CD1c-positive myeloid dendritic cell (primary cell): ENCODE measurements at regions not wholly inside any gene's neighbourhood (a gene's known extent, or its start where the extent isn't known, plus 50 kb on each side); places are given as distances from the start of the nearest gene placed in this dataset.

Experiments used
- DNase-seq: peaks from one replicate; pipeline ENCODE4 v3.0.0-alpha.2; 2016; ENCODE audit errors: extremely low spot score

- DNase-seq, result no peak
These were observed 119.0 kb downstream of the SUCNR1 start for GRCh38 chr3:151992326-151993041.

GRCh38 chr3:151995091-151995490 is 121.6 kb downstream of the SUCNR1 start:
- no peak for DNase-seq

- no peak for DNase-seq
These were observed 125.3 kb downstream of the SUCNR1 start for GRCh38 chr3:151998744-151999143.

GRCh38 chr3:151999936-152000335 is 126.5 kb downstream of the SUCNR1 start:
- DNase-seq, result no peak

GRCh38 chr3:152011812-152012735 is 138.6 kb downstream of the SUCNR1 start:
- no peak for DNase-seq

GRCh38 chr3:152019508-152019907 is 146.1 kb downstream of the SUCNR1 start:
- no peak for DNase-seq

GRCh38 chr3:152021951-152022461 is 148.6 kb downstream of the SUCNR1 start:
- peak; percentile 26 for DNase-seq

GRCh38 chr3:152026033-152026556 is 152.7 kb downstream of the SUCNR1 start:
- DNase-seq, result peak; percentile 8

- no peak for DNase-seq
These were observed 156.9 kb downstream of the SUCNR1 start for GRCh38 chr3:152030320-152030719.

GRCh38 chr3:152031321-152031720 is 157.9 kb downstream of the SUCNR1 start:
- DNase-seq, result no peak

- DNase-seq, result no peak
These were observed 163.9 kb downstream of the SUCNR1 start for GRCh38 chr3:152037297-152037696.

- no peak for DNase-seq
These were observed 164.5 kb downstream of the SUCNR1 start for GRCh38 chr3:152037953-152038352.

- DNase-seq, result no peak
These were observed 165.0 kb downstream of the SUCNR1 start for GRCh38 chr3:152038490-152038889.

GRCh38 chr3:152039887-152040286 is 166.4 kb downstream of the SUCNR1 start:
- DNase-seq, result no peak

- no peak for DNase-seq
These were observed 166.9 kb downstream of the SUCNR1 start for GRCh38 chr3:152040319-152040718.

GRCh38 chr3:152043620-152044019 is 170.2 kb downstream of the SUCNR1 start:
- no peak for DNase-seq

GRCh38 chr3:152046280-152046679 is 172.8 kb downstream of the SUCNR1 start:
- no peak for DNase-seq

GRCh38 chr3:152047465-152047864 is 174.0 kb downstream of the SUCNR1 start:
- no peak for DNase-seq

GRCh38 chr3:152048831-152049230 is 175.4 kb downstream of the SUCNR1 start:
- no peak for DNase-seq

GRCh38 chr3:152050903-152051302 is 177.5 kb downstream of the SUCNR1 start:
- no peak for DNase-seq

- DNase-seq, result no peak
These were observed 178.3 kb downstream of the SUCNR1 start for GRCh38 chr3:152051501-152052404.
